ENCODE measurements at regions not wholly inside any gene's neighbourhood (a gene's known extent, or its start where the extent isn't known, plus 50 kb on each side); places are given as distances from the start of the nearest gene placed in this dataset.

DNA sequence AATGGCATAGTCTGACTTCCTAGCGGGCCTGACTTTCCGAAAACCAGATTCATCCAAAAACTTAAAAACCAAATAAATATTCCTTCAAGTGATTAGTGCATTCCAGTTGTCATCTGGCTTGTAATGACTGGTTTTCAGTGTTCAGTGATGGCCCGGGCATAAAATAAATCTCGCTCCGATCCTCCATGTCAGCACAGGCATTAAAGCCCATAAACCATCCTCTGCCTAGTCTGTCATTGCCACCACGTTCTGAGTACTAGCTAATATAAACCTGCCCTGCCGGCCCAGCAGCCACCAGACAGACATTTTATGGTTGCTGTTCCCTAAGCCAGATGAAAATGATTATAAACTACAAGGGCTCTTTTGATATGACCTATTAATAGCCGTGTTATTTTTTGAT lies 232.3 kb upstream of the GMDS start:
- TF ChIP-seq, protein P1, sequence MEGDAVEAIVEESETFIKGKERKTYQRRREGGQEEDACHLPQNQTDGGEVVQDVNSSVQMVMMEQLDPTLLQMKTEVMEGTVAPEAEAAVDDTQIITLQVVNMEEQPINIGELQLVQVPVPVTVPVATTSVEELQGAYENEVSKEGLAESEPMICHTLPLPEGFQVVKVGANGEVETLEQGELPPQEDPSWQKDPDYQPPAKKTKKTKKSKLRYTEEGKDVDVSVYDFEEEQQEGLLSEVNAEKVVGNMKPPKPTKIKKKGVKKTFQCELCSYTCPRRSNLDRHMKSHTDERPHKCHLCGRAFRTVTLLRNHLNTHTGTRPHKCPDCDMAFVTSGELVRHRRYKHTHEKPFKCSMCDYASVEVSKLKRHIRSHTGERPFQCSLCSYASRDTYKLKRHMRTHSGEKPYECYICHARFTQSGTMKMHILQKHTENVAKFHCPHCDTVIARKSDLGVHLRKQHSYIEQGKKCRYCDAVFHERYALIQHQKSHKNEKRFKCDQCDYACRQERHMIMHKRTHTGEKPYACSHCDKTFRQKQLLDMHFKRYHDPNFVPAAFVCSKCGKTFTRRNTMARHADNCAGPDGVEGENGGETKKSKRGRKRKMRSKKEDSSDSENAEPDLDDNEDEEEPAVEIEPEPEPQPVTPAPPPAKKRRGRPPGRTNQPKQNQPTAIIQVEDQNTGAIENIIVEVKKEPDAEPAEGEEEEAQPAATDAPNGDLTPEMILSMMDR (IDR thresholded peaks at IDR 0.05) = no peak
- no peak for TF ChIP-seq POLR2A (IDR thresholded peaks at IDR 0.05)

Data from adrenal gland (tissue), 5 donors.